ENCODE measurements at regions not wholly inside any gene's neighbourhood (a gene's known extent, or its start where the extent isn't known, plus 50 kb on each side); places are given as distances from the start of the nearest gene placed in this dataset.

DNA sequence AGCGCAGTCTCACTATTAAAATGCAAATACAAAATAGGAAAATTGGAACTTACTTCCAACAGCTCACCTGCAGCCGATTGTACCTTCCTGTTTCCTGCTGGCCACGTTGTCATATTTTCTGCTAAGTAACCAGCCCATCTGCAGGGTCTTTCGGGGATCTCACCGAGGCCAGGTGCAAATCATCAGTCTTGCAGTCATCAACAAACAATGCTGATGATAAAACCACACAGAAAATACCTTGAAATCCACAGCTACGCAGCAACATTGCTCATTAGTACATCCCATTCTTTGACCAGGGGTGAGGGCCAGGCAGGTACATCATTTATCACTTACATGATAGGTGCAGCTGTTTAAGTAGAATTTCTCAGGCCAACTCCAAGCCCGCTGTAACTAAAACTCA lies 406.9 kb downstream of the TMEM121 start:
- H3K27me3 ChIP-seq: no peaks in the 10 kb centered on the region

DNA sequence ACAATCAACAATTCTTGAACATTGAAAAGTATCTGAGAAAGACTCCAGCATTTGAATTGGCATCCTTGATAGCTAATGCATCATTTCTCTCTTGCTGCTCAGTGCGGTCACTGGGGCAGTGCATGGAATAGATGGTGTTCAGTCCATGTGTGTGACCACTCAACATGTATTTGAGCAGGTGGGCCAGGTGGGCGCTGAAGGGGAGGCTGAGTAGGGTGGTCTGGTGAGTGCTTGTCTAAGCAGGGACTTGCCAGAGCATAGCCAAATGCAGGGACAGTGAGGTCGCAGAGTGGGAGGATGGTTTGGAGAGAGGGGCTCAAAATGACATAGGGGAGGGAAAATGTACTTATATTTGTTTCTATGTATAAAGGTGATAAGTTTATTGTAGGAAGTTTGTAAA lies 409.0 kb downstream of the TMEM121 start:
- Histone ChIP-seq H3K36me3 (no peaks in the 10 kb centered on the region), H3K27me3 (no peaks in the 10 kb centered on the region), H3K9me3 (peaks cover 5 to 33% (median 26%) of the 10 kb centered on the region in 3 donors), H3K4me1 (no peaks in the 10 kb centered on the region), H3K27ac (no peak overlapping the region), H3K4me3 (no peak overlapping the region)
- TF ChIP-seq, protein P1, sequence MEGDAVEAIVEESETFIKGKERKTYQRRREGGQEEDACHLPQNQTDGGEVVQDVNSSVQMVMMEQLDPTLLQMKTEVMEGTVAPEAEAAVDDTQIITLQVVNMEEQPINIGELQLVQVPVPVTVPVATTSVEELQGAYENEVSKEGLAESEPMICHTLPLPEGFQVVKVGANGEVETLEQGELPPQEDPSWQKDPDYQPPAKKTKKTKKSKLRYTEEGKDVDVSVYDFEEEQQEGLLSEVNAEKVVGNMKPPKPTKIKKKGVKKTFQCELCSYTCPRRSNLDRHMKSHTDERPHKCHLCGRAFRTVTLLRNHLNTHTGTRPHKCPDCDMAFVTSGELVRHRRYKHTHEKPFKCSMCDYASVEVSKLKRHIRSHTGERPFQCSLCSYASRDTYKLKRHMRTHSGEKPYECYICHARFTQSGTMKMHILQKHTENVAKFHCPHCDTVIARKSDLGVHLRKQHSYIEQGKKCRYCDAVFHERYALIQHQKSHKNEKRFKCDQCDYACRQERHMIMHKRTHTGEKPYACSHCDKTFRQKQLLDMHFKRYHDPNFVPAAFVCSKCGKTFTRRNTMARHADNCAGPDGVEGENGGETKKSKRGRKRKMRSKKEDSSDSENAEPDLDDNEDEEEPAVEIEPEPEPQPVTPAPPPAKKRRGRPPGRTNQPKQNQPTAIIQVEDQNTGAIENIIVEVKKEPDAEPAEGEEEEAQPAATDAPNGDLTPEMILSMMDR (IDR thresholded peaks at IDR 0.05): no peak
- no peak for DNase-seq
- intact Hi-C loops (cut with DNase I; ENCODE audit: low total_unique reads): no loop called here

More for the DNA sequence above, 406.9 kb downstream of the TMEM121 start:
- TF ChIP-seq, protein P1 (IDR thresholded peaks at IDR 0.05): no peak
- Histone ChIP-seq H3K27ac (no peak overlapping the region), H3K4me1 (no peaks in the 10 kb centered on the region), H3K36me3 (no peaks in the 10 kb centered on the region), H3K4me3 (no peak overlapping the region), H3K9me3 (peaks cover 5 to 20% (median 16%) of the 10 kb centered on the region in 3 donors)
- DNase-seq: no peak
- intact Hi-C loops (cut with DNase I; ENCODE audit: low total_unique reads): no loop called here

DNA sequence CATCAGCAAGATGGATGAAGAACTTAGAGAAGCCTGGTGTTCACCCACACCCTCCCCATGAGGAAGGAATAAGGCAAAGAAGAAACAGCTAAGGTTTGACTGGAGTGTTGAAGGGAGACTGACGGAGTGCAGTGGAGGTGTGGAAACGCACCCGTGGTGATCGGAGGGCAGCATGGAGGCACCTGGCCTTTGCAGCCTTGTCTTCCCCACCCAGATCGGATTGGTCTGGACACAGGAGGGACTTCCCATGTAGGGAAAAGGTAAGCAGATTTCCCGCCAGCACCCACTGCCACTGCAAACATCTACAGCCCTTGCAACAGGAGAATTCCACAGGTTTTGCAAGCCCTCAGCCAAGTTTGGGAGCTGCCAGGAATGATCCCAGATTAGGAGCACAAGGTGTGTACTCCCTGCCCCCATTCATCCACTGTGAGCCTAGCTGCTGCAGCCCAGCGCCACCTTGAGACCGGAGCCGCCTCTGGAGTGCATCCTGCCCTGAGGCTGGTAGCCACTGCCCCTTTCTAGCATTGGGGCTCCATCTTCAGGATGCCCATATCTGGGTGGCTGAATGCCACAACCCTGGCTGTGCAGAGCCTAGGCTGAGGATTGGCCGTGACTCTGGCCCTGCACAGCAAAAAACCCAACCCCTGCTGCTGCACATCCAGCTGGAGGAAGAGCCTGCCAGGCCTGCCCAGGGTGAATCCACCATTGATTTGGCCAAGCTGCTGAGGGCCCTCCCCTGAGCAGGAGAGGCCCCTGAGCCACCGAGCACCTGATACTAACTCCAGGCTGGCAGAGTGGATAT lies 411.1 kb downstream of the TMEM121 start:
- no peak overlapping the region for H3K27ac ChIP-seq
- intact Hi-C loops (cut with DNase I; ENCODE audit: low total_unique reads): no loop called here

DNA sequence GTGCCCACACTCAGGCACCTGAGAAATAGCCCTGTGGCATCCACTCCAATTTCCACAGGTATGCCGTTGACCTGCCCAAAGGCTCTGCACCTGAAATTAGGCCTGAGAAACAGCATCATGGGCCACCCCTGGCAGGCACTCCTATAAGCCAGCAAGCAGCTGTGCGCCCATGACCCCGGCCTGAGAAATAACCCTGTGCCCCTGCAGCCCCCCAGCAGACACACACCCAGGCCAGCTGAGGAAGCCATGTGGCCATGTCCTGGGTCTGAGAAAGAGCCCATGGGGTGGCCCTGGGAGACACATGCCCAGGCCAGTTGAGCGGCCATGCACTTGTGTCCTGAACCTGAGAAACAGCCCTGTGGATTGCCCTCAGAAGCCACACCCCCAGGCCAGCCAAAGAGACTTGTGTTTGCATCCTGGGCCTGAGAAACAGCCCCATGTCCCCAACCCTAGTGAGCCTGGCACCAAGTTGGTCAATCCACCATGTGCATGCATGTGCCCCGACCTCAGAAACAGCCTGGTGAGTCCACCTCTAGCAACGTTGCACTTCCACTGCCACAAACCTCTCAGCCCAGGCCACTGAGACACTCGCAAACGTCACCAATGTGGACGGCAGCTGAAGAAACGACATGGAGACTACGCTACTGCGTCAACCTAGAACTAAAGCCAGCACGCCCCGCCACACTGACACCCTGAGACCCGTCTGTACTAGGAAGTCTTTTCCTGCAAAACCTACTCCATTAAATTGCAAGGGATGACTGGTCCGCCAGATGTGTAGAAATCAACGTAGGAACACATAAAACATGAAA lies 411.9 kb downstream of the TMEM121 start:
- no peaks in the 10 kb centered on the region for H3K4me1 ChIP-seq
- intact Hi-C loops (cut with DNase I; ENCODE audit: low total_unique reads): no loop called here
- no peak overlapping the region for H3K4me3 ChIP-seq
- no peaks in the 10 kb centered on the region for H3K27me3 ChIP-seq
- H3K36me3 ChIP-seq: no peaks in the 10 kb centered on the region
- no peak overlapping the region for H3K27ac ChIP-seq
- DNase-seq: peak in 1 of 2 donors; percentile 54
- TF ChIP-seq, protein P1 (IDR thresholded peaks at IDR 0.05): no peak
- H3K9me3 ChIP-seq: peaks cover 5 to 33% (median 26%) of the 10 kb centered on the region in 3 donors

More for the DNA sequence above, 411.1 kb downstream of the TMEM121 start:
- Histone ChIP-seq H3K9me3 (peaks cover 5 to 33% (median 26%) of the 10 kb centered on the region in 3 donors), H3K27me3 (no peaks in the 10 kb centered on the region), H3K4me1 (no peaks in the 10 kb centered on the region), H3K36me3 (no peaks in the 10 kb centered on the region), H3K4me3 (no peak overlapping the region)
- no peak for DNase-seq
- TF ChIP-seq, protein P1 (IDR thresholded peaks at IDR 0.05): no peak

DNA sequence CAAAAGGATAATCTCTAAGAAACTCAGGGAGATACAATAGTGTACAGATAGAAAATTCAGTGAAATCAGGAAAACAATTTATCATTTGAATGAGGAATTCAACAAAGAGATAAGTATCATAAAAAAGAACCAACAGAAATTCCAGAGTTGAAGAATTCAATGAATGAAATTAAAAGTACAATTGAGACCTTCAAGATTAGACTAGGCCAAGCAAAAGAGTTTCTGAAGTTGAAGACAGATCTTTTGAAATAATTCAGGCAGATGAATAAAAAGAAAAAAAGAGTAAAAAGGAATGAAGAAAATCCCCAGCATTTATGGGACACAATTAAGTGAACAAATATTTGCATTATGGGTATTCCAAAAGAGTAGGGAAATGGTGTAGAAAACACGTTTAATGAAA lies 412.6 kb downstream of the TMEM121 start:
- TF ChIP-seq, protein P1 (IDR thresholded peaks at IDR 0.05): no peak
- Histone ChIP-seq H3K27me3 (no peaks in the 10 kb centered on the region), H3K9me3 (peaks cover 5 to 33% (median 26%) of the 10 kb centered on the region in 3 donors), H3K4me1 (no peaks in the 10 kb centered on the region), H3K27ac (no peak overlapping the region), H3K36me3 (no peaks in the 10 kb centered on the region), H3K4me3 (no peak overlapping the region)
- intact Hi-C loops (cut with DNase I; ENCODE audit: low total_unique reads): no loop called here
- DNase-seq: no peak

All from tibial artery (tissue), 4 donors.